EL (cell line): ENCODE measurements at regions not wholly inside any gene's neighbourhood (a gene's known extent, or its start where the extent isn't known, plus 50 kb on each side); places are given as distances from the start of the nearest gene placed in this dataset.
"Not testable (repeated sequence)": the region's sequence is repeated elsewhere in the genome, so short reads cannot be mapped to it uniquely, and the experiment has no call there.

Experiments
- DNase-seq: peaks from one replicate; pipeline ENCODE4 v3.0.0-alpha.2; 2016

GRCh38 chr9:31590091-31590490 is 794.4 kb upstream of the ACO1 start:
- DNase-seq: no peak

GRCh38 chr9:31597086-31597485 is 787.4 kb upstream of the ACO1 start:
- DNase-seq: not testable (repeated sequence)

GRCh38 chr9:31597977-31598376 is 786.5 kb upstream of the ACO1 start:
- no peak for DNase-seq

GRCh38 chr9:31601666-31602065 is 782.8 kb upstream of the ACO1 start:
- no peak for DNase-seq

- DNase-seq: no peak
Observed at GRCh38 chr9:31604531-31604930, 779.9 kb upstream of the ACO1 start.

DNA sequence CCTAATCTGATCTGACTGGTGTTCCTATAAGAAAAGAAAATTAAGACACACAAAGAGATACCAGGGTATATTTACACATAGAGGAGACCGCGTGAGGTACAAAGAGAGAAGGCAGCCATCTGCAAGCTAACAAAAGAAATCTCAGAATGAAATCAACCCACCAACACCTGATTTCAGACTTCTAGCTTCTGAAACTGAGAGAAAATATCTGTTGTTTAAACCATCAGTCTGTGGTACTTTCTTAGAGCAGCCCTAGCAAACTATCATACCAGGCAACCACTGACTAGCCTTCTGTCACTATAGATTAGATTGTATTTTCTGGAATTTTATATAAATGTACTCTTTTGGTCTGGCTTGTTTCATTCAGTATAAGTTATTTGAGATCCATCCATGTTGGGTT is 779.3 kb upstream of the ACO1 start:
- no peak for DNase-seq

GRCh38 chr9:31606678-31607077 is 777.8 kb upstream of the ACO1 start:
- no peak for DNase-seq

DNA sequence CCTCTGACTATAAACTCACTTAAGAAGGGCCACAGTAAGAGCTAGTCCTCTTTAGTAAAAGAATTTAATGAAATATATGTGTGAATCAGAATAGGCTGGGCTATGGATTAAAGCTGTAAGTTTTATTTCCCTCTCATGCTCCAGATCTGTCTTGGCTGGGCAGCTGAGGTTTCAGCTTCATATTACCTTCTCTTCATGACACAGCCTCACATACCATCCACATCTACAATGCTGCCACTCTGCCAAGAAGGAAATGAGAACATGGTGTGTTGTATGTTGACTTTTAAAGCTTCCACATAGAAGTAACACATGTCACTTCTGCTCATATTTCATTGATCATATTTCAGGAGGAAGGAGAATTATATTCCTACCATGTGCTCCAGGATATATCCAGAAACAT is 776.0 kb upstream of the ACO1 start:
- no peak for DNase-seq

- DNase-seq: no peak
Observed at GRCh38 chr9:31608881-31609280, 775.6 kb upstream of the ACO1 start.

DNA sequence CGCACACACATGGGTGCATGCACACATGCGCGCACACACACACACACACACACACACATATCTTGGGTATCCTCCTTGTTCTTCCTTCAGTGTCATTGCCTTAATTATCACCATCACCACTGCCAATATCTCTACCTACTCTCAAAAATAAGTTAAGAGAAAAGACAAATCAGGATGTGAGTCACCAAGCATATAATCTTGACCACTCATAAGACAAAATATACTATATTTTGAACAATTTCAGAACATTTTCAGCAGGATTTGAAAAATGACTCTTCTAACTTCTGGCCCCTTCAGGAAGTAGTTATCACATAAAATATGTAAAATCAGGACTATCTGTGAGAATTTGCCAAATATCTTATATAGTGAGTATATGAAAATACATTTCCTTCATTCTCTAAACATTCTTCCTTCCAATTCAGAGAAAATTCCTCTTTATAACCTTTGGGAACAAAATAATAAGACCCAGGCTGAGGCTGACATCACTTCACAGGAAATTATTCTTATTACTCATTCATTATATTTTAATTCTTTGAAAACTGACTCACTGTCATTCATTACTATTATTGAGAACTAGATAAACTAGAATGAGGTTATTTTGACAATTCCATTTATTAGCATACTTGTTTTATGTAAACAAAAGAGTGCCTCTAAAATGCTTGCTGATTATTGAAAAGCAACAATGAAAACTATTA is 772.0 kb upstream of the ACO1 start:
- no peak for DNase-seq

DNA sequence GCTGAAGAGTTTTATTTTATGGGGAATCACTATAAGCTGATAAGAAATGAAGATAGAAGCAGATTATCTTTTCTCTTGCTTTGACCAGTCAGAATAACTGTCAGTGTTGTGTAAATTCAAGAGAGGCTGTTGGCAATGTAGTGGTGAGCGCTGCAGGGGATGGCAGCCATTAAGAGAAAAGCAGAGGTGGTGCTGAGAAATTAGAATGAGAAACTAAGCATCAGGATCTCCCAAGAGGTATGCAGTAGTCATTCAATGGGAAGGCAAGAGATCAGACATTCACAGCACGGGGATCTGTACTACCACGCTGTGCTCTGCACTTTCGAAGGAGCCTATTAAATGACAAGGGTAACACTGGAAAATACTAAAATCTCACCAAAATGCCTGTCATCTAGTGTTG is 768.5 kb upstream of the ACO1 start:
- DNase-seq: no peak

DNA sequence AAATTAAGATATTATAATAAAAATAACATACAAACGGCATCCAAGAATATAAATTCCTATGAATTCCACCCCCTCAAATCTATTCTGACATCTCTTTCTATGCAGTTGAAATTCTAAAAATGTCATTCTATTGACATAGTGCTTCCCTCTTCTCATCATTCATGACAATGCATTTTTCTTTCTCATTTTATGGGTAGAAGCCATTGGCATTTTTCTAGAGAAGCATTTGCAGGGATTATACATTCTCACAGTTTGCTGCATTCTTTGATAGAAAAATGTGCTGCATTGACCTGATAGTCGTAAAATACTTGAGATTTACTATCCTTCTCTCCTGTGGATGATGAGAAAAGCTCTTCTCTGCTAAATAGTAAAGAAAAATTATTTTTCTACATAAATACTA is 760.9 kb upstream of the ACO1 start:
- DNase-seq: no peak

DNA sequence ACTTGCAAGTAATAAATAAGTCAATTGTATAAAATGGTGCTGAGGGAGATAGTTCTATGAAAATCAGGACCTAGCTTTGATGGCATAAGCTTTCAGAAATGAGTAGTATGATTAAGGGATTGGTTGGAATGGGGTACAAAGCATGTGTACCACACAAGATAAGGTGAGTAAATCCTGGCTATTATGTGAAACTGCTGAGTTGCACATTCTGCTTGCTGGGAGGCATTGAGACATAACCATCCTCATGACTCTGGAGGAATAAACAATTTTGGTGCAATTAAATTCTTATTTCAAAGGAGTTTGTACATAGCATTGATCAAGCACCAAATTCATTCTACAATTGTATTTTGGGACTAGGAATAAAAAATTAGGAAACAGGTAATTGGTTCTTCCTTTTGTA is 755.2 kb upstream of the ACO1 start:
- DNase-seq: no peak

DNA sequence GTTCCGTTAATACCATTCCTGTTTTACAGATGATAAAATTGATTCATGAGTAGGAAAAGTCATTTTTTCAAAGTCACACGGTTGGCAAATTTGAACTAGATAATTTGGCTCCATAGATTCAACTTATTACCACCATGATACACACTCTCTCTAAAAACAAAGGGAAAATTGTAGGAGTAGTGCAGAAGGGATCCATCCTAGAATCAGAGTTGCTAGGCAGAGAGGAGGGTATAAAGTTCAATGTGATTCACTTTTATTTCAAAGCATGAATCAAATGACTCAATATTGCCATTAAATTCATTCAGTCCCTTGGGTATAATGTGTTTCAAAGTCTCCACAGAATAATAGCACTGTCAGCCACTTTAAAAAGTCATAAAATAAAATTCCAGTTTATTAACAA is 747.2 kb upstream of the ACO1 start:
- DNase-seq: no peak

DNA sequence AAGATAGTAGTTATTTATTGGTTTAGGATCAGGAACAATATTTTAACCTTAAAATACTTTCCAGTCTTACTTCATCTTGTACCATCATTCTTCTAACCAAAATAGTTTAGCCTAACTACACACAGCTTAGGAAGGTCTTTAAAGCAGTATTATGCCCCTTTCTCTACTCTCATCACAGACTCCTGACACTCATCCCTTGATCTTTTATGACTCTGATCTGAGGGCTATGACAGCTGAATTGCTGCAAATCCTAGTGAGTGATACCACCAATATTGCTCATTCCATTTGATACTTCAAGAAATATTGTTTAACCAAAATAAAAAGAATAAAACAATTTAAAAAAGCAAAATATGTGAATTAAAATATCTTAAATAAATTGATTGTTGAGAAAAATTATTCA is 746.6 kb upstream of the ACO1 start:
- DNase-seq: no peak

DNA sequence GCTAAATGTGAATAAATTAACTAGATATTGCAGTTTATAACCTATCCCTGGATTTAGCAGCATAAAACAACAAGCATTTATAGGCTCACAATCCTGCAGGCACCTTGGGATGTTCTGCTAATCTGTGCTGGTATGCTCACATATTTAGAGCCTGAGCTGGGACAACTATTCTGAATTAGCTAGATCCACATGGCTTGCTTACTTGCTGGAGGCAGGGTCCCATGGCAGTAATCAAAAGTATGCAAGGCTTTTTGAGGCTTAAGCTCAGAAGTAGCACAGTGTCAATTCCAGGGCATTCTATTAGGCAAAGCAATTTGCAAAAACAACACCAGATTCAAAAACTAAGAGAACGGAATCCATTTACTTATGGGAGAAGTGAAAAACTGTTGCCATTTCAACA is 745.0 kb upstream of the ACO1 start:
- no peak for DNase-seq

DNA sequence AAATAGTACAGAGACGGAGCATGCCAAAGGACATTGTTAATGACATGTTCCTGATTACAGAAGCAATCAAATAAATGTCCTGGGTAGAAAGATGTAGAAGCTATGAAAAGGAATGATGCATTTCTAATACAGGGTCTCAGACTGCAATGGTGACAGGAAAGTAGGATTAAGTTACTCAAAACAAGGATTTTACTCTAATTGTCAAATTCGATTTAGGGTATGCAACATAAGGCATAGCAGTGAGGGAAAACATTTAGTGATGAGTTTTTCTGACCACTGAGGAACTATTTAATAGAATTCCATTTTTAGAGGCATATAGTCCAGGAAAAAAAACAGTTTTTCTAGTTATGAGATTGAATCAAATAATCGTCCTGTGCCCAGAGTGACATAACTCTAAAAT is 715.1 kb upstream of the ACO1 start:
- DNase-seq: no peak

- DNase-seq: no peak
Observed at GRCh38 chr9:31671011-31671410, 713.4 kb upstream of the ACO1 start.

DNA sequence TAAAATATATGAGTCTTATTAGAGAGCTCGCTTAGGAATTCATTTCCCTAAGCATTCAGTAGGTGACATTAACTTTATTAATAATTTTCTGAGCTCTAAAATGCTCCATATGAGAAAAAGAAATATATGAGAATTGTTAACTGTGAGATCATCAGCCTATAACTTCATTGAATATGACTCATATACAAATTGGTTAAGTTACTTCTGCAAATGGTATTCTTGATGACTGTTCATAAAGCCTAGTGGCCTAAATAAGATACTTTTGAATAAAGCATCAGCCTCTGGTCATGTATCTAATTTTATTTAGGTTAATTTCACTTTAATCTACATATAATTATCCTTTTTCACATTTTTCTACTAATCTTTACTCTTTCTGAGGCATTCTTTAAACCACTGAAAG is 710.2 kb upstream of the ACO1 start:
- DNase-seq: no peak

GRCh38 chr9:31677415-31677814 is 707.0 kb upstream of the ACO1 start:
- DNase-seq: no peak

DNA sequence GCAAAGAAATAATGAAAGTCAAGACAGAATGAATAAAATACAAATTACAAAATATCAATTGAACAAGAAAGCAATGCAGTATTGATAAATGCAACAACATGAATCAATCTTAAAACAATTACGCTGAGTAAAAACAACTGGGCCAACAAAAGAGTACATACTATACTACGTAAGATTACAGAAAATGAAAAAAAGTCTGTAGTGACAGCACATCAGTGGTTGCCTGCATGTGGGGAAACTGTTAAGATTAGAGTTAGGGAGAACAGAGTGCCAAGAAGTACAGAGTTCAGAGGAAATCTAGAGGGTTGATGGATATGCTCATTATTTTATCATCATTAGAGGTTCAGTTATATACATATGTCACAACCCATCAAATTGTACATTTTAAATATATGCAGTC is 706.6 kb upstream of the ACO1 start:
- DNase-seq: no peak

- no peak for DNase-seq
Observed at GRCh38 chr9:31683116-31683515, 701.3 kb upstream of the ACO1 start.

DNA sequence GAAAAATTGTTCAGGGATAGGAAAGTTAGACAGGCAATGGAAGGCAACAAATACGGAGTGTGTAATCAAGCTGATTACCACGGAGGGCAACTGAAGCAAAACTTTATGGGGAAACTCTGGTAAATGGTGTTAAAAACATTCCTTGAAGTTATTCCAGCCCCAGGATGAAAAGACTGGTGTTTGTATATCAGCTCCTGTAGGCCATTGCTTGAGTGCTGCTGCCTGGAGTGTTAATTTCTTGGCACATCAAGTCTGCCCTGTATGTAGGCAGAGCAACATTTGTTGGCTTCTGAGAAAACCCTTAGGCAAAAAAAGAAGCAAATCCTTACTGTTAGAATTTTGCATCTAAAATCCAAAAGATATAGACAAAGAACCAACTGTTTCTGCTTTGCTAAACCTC is 686.5 kb upstream of the ACO1 start:
- DNase-seq: no peak

GRCh38 chr9:31699836-31700235 is 684.6 kb upstream of the ACO1 start:
- DNase-seq: no peak

DNA sequence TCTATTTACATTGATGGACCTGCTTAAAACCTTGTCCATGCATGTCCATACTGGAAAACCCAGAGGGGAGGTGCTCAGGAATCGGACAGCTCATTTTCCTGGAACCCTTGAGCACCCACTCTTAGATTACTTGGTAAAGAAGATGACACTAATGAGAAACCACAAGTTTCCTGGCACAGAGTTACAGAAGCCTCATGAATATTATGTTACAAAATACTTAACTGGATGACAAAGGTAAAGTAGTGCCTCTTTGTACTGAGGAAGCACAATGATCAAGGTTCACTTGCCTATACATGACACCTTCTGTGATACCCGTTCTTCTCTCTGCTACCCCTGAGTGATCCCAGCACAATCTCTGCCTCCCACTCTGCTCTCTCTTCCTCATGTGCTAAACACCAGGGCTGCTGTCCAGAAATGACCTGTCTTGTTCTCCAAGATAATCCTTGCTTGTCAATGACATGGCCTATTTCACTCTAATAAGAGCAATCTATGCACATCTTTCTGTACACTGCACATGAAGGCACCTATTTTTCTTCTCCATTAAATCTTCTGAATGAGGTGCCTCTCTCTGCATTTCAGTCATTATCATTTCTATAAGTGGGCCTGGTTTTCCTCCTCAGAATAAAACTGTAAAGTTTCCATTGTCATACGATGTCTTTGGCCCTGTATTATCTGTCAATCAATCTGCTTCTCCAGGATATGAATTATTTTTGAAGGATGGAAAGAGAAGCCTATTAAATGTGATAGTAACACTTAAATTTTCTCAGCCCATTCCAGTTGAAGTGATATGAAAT is 684.0 kb upstream of the ACO1 start:
- DNase-seq: no peak
